Spleen (tissue), 11 donors: ENCODE measurements at regions not wholly inside any gene's neighbourhood (a gene's known extent, or its start where the extent isn't known, plus 50 kb on each side); places are given as distances from the start of the nearest gene placed in this dataset.

Source experiments
- DNase-seq: peaks from one replicate; pipeline ENCODE4 v3.0.0-alpha.2; 2020
- H3K27ac ChIP-seq, 8 donors: fragments of 200-600 bp; sonication (generic) in 7 of 8; 1 replicate in 4 of 8; 2 replicates in 4 of 8; pipeline versions ENCODE4 v1.5.0 to v1.8.0; 2016 to 2021; ENCODE audit warnings: inconsistent platforms in 4 of 8, mild to moderate bottlenecking in 4 of 8, moderate library complexity in 1 of 8
- H3K27me3 ChIP-seq, 7 donors: fragments of 200-600 bp; sonication (generic) in 6 of 7; replicated peaks in 1 of 7; 1 replicate in 4 of 7; 2 replicates in 3 of 7; pipeline versions ENCODE4 v1.5.0 to v1.8.0; 2016 to 2021; ENCODE audit warnings: inconsistent platforms in 3 of 7, mild to moderate bottlenecking in 1 of 7
- H3K36me3 ChIP-seq, 6 donors: fragments of 200-600 bp; sonication (generic) in 5 of 6; 1 replicate in 4 of 6; 2 replicates in 2 of 6; pipeline versions ENCODE4 v1.5.0 to v1.8.0; 2016 to 2021; ENCODE audit warnings: inconsistent platforms in 2 of 6
- H3K4me1 ChIP-seq, 6 donors: fragments of 200-600 bp; sonication (generic) in 5 of 6; 1 replicate in 3 of 6; 2 replicates in 3 of 6; pipeline versions ENCODE4 v1.5.0 to v1.8.0; 2016 to 2021; ENCODE audit warnings: inconsistent platforms in 3 of 6
- H3K4me3 ChIP-seq, 8 donors: fragments of 200-600 bp; sonication (generic) in 7 of 8; 1 replicate in 4 of 8; 2 replicates in 4 of 8; pipeline versions ENCODE4 v1.5.0 to v1.8.0; 2016 to 2021; ENCODE audit warnings: inconsistent platforms in 4 of 8, mild to moderate bottlenecking in 4 of 8, moderate library complexity in 2 of 8
- H3K9me3 ChIP-seq, 8 donors: fragments of 200-600 bp; sonication (generic) in 7 of 8; 1 replicate in 4 of 8; 2 replicates in 4 of 8; pipeline versions ENCODE4 v1.5.0 to v1.8.0; 2016 to 2021; ENCODE audit warnings: inconsistent platforms in 4 of 8
- CTCF ChIP-seq, 11 experiments: fragments of 200-600 bp in 7 of 11; fragments of 450-650 bp in 4 of 11; sonication (generic) in 4 of 11; IDR thresholded peaks in 8 of 11; conservative IDR thresholded peaks in 3 of 11; 1 replicate in 7 of 11; 2 replicates in 4 of 11; pipeline versions ENCODE4 v1.4.0 to v1.8.0; 2016 to 2021; ENCODE audit warnings: antibody characterized with exemption in 11 of 11, inconsistent platforms in 4 of 11, mild to moderate bottlenecking in 1 of 11
- POLR2A ChIP-seq, 3 donors: fragments of 450-650 bp; IDR thresholded peaks; one replicate each; pipeline ENCODE4 v1.5.1; 2017; ENCODE audit warnings: antibody characterized with exemption in 3 of 3, mild to moderate bottlenecking in 1 of 3
- POLR2AphosphoS5 ChIP-seq, 3 donors: sonication (generic); formaldehyde crosslinking; IDR thresholded peaks; one replicate each; pipeline ENCODE4 v1.5.1; 2017; ENCODE audit warnings: antibody characterized with exemption in 3 of 3
- WGBS, 5 donors: extraction: QIAGEN DNeasy Blood & Tissue Kit in 3 of 5; methylation state at CpG; one replicate each; pipeline versions ENCODE4 v1.1.5 to v1.1.7; 2013 to 2018; 5-methylcytosine and 5-hydroxymethylcytosine counted together
- intact Hi-C: fragments of 100-400 bp; cut with DNase I; formaldehyde crosslinking; loops from one replicate; pipeline ENCODE4 v1.15.0; 2023; ENCODE audit warnings: low total_unique reads
- donor health status: healthy with polysubstance abuse.
- donor health status: DM: no; HTN: no; CAD: no; lungs with moderate emphysema.
- donor health status: DM: no; HTN: no; CAD: no.
- donor health status: Bipolar disorder and iron deficiency.
- donor health status: healthy.
- donor health status: DM: no; HTN: no; CAD: no.
- donor health status: DM: yes; HTN: yes; CAD: no.

GRCh38 chr5:6059137-6059800, 319.1 kb downstream of the MED10 start:
- H3K27me3 ChIP-seq: peaks cover 0 to 5% (median 0%) of the 10 kb centered on the region in 7 donors
- no peaks in the 10 kb centered on the region for H3K36me3 ChIP-seq
- no peaks in the 10 kb centered on the region for H3K4me1 ChIP-seq
- no peaks in the 10 kb centered on the region for H3K9me3 ChIP-seq
- H3K27ac ChIP-seq: no peak overlapping the region
- 71 to 85% (median 77%) methylated on average over 12 of the region's 12 CpGs for WGBS, 5 donors
- DNase-seq: no peak
- TF ChIP-seq CTCF (IDR thresholded peaks at IDR 0.05 in 8 of 11, conservative IDR thresholded peaks at IDR 0.05 in 3 of 11) (no peak), POLR2A (IDR thresholded peaks at IDR 0.05) (no peak), POLR2AphosphoS5 (IDR thresholded peaks at IDR 0.05) (no peak)
- no peak overlapping the region for H3K4me3 ChIP-seq
- intact Hi-C loops: no loop called here

GRCh38 chr5:6058055-6058715, 320.2 kb downstream of the MED10 start:
- intact Hi-C loops: no loop called here
- no peak overlapping the region for H3K27ac ChIP-seq
- H3K36me3 ChIP-seq: no peaks in the 10 kb centered on the region
- H3K4me1 ChIP-seq: no peaks in the 10 kb centered on the region
- no peak for DNase-seq
- TF ChIP-seq POLR2A (IDR thresholded peaks at IDR 0.05): no peak
- TF ChIP-seq CTCF (IDR thresholded peaks at IDR 0.05 in 8 of 11, conservative IDR thresholded peaks at IDR 0.05 in 3 of 11): no peak
- TF ChIP-seq POLR2AphosphoS5 (IDR thresholded peaks at IDR 0.05): no peak
- WGBS, 5 donors: 85 to 94% (median 89%) methylated on average over 14 of the region's 14 CpGs
- no peaks in the 10 kb centered on the region for H3K9me3 ChIP-seq
- no peak overlapping the region for H3K4me3 ChIP-seq
- peaks cover 0 to 5% (median 0%) of the 10 kb centered on the region in 7 donors for H3K27me3 ChIP-seq

- peaks cover 0 to 5% (median 0%) of the 10 kb centered on the region in 7 donors for H3K27me3 ChIP-seq
Measured at GRCh38 chr5:6056280-6056679, 322.1 kb downstream of the MED10 start.

More at GRCh38 chr5:6056280-6056679, 322.1 kb downstream of the MED10 start:
- H3K36me3 ChIP-seq: no peaks in the 10 kb centered on the region
- intact Hi-C loops: no loop called here
- WGBS, 5 donors: 64 to 94% (median 76%) methylated on average over 4 of the region's 4 CpGs
- no peak for TF ChIP-seq POLR2A (IDR thresholded peaks at IDR 0.05)
- TF ChIP-seq POLR2AphosphoS5 (IDR thresholded peaks at IDR 0.05): no peak
- no peak for TF ChIP-seq CTCF (IDR thresholded peaks at IDR 0.05 in 8 of 11, conservative IDR thresholded peaks at IDR 0.05 in 3 of 11)
- H3K27ac ChIP-seq: no peak overlapping the region
- no peak overlapping the region for H3K4me3 ChIP-seq
- DNase-seq: no peak
- no peaks in the 10 kb centered on the region for H3K4me1 ChIP-seq
- no peaks in the 10 kb centered on the region for H3K9me3 ChIP-seq
